ENCODE measurements at regions not wholly inside any gene's neighbourhood (a gene's known extent, or its start where the extent isn't known, plus 50 kb on each side); places are given as distances from the start of the nearest gene placed in this dataset.

DNA sequence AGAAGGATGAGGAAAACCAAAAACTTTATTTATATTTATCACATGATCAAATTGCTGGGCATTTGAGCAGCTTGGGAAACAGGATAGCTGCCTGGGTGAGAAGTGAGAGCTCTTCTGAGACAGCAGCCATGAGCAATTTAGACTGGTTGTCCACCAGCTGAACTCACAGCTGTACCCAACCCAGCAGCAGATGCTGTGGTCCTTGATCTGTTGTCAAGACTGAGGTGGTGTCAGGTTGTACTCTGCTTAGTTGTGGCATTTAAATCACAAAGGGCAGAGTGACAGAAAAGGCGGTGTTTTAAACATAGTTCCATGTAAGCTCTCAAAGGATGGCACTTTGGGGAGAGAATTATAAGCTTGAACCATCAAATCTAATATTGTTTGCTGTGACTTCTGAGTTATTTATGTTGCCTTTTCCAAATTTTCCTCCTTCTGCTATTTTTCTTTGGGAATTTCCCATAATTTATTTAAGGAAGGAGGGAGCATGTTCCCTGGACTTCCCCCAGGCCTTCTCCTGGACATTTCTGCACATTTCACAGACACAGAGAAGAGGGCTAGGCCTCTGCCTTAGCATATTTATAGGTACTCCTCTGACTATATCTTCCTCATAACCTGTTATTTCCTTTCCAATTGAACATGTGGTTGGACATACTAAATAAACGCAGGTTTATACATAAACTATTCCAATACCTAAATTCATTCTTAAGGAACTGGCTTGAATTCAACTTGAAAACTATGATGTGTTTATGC is 117.7 kb upstream of the FER start:
- TF ChIP-seq POLR2A (IDR thresholded peaks at IDR 0.05), result no peak
- TF ChIP-seq, protein P1, sequence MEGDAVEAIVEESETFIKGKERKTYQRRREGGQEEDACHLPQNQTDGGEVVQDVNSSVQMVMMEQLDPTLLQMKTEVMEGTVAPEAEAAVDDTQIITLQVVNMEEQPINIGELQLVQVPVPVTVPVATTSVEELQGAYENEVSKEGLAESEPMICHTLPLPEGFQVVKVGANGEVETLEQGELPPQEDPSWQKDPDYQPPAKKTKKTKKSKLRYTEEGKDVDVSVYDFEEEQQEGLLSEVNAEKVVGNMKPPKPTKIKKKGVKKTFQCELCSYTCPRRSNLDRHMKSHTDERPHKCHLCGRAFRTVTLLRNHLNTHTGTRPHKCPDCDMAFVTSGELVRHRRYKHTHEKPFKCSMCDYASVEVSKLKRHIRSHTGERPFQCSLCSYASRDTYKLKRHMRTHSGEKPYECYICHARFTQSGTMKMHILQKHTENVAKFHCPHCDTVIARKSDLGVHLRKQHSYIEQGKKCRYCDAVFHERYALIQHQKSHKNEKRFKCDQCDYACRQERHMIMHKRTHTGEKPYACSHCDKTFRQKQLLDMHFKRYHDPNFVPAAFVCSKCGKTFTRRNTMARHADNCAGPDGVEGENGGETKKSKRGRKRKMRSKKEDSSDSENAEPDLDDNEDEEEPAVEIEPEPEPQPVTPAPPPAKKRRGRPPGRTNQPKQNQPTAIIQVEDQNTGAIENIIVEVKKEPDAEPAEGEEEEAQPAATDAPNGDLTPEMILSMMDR (IDR thresholded peaks at IDR 0.05), result no peak
